Urinary bladder (tissue), 3 donors: ENCODE measurements at regions not wholly inside any gene's neighbourhood (a gene's known extent, or its start where the extent isn't known, plus 50 kb on each side); places are given as distances from the start of the nearest gene placed in this dataset.
"Not testable (repeated sequence)": the region's sequence is repeated elsewhere in the genome, so short reads cannot be mapped to it uniquely, and the experiment has no call there.

Experiments
- DNase-seq: peaks from one replicate; pipeline ENCODE4 v3.0.0-alpha.2; 2015; ENCODE audit errors: extremely low spot score
- H3K27ac ChIP-seq: one replicate; pipeline ENCODE4 v1.5.1; 2013; ENCODE audit warnings: low read depth, mild to moderate bottlenecking, moderate library complexity
- H3K36me3 ChIP-seq: one replicate; pipeline ENCODE4 v1.6.1; 2013; ENCODE audit warnings: mild to moderate bottlenecking, moderate library complexity; ENCODE audit not compliant: insufficient read depth
- H3K4me1 ChIP-seq: one replicate; pipeline ENCODE4 v1.6.1; 2013; ENCODE audit warnings: mild to moderate bottlenecking, moderate library complexity; ENCODE audit not compliant: insufficient read depth
- H3K4me3 ChIP-seq: one replicate; pipeline ENCODE4 v1.5.1; 2013; ENCODE audit warnings: low read depth, low read length
- WGBS: extraction: QIAGEN DNeasy Blood & Tissue Kit; methylation state at CpG from one replicate; pipeline ENCODE4 v1.1.7; 2013; 5-methylcytosine and 5-hydroxymethylcytosine counted together
- donor health status: healthy with polysubstance abuse.
- donor health status: healthy.

- Histone ChIP-seq H3K4me3 (no peak overlapping the region), H3K36me3 (no peaks in the 10 kb centered on the region), H3K4me1 (no peaks in the 10 kb centered on the region), H3K27ac (no peak overlapping the region)
- 34% methylated on average over 7 of the region's 7 CpGs for WGBS
- DNase-seq: no peak
Measured at GRCh38 chr2:228956701-228957474, 314.2 kb downstream of the PID1 start.

- Histone ChIP-seq H3K4me3 (no peak overlapping the region), H3K27ac (no peak overlapping the region), H3K36me3 (no peaks in the 10 kb centered on the region), H3K4me1 (no peaks in the 10 kb centered on the region)
- no peak for DNase-seq
Measured at GRCh38 chr2:228949831-228950230, 321.3 kb downstream of the PID1 start.

- Histone ChIP-seq H3K36me3 (no peaks in the 10 kb centered on the region), H3K4me1 (no peaks in the 10 kb centered on the region), H3K27ac (no peak overlapping the region), H3K4me3 (no peak overlapping the region)
- no peak for DNase-seq
- WGBS: 36% methylated on average over 1 of the region's 1 CpG
Measured at GRCh38 chr2:228945710-228946109, 325.4 kb downstream of the PID1 start.

GRCh38 chr2:228942856-228943255, 328.2 kb downstream of the PID1 start:
- H3K36me3 ChIP-seq: no peaks in the 10 kb centered on the region
- no peaks in the 10 kb centered on the region for H3K4me1 ChIP-seq
- 91% methylated on average over 2 of the region's 2 CpGs for WGBS
- DNase-seq: no peak
- no peak overlapping the region for H3K27ac ChIP-seq
- H3K4me3 ChIP-seq: no peak overlapping the region

GRCh38 chr2:228938629-228939028, 332.5 kb downstream of the PID1 start:
- H3K4me3 ChIP-seq: no peak overlapping the region
- no peak for DNase-seq
- no peaks in the 10 kb centered on the region for H3K36me3 ChIP-seq
- WGBS: 39% methylated on average over 2 of the region's 2 CpGs
- H3K4me1 ChIP-seq: no peaks in the 10 kb centered on the region
- no peak overlapping the region for H3K27ac ChIP-seq

- H3K4me1 ChIP-seq: no peaks in the 10 kb centered on the region
- H3K27ac ChIP-seq: no peak overlapping the region
- no peak for DNase-seq
- H3K36me3 ChIP-seq: no peaks in the 10 kb centered on the region
- no peak overlapping the region for H3K4me3 ChIP-seq
- 61% methylated on average over 3 of the region's 3 CpGs for WGBS
Measured at GRCh38 chr2:228927028-228928010, 343.8 kb downstream of the PID1 start.

- H3K36me3 ChIP-seq: no peaks in the 10 kb centered on the region
- no peaks in the 10 kb centered on the region for H3K4me1 ChIP-seq
- 96% methylated on average over 4 of the region's 4 CpGs for WGBS
- H3K27ac ChIP-seq: no peak overlapping the region
- H3K4me3 ChIP-seq: no peak overlapping the region
- no peak for DNase-seq
Measured at GRCh38 chr2:228919808-228920207, 351.3 kb downstream of the PID1 start.

GRCh38 chr2:228917220-228917619, 353.9 kb downstream of the PID1 start:
- Histone ChIP-seq H3K27ac (no peak overlapping the region), H3K36me3 (no peaks in the 10 kb centered on the region), H3K4me1 (no peaks in the 10 kb centered on the region), H3K4me3 (no peak overlapping the region)
- WGBS: 26% methylated on average over 1 of the region's 1 CpG
- no peak for DNase-seq

GRCh38 chr2:228916416-228917090, 354.5 kb downstream of the PID1 start:
- no peak for DNase-seq

GRCh38 chr2:228913176-228913575, 357.9 kb downstream of the PID1 start:
- Histone ChIP-seq H3K36me3 (no peaks in the 10 kb centered on the region), H3K4me3 (no peak overlapping the region), H3K27ac (no peak overlapping the region), H3K4me1 (no peaks in the 10 kb centered on the region)
- 34% methylated on average over 3 of the region's 3 CpGs for WGBS
- DNase-seq: no peak

More at GRCh38 chr2:228916416-228917090, 354.5 kb downstream of the PID1 start:
- 34% methylated on average over 4 of the region's 4 CpGs for WGBS
- Histone ChIP-seq H3K27ac (no peak overlapping the region), H3K4me3 (no peak overlapping the region), H3K36me3 (no peaks in the 10 kb centered on the region), H3K4me1 (no peaks in the 10 kb centered on the region)

GRCh38 chr2:228910872-228911271, 360.2 kb downstream of the PID1 start:
- not testable (repeated sequence) for H3K36me3 ChIP-seq, H3K4me1 ChIP-seq, H3K27ac ChIP-seq, DNase-seq, H3K4me3 ChIP-seq
- WGBS: 95% methylated on average over 1 of the region's 1 CpG

GRCh38 chr2:228902176-228902575, 368.9 kb downstream of the PID1 start:
- Histone ChIP-seq H3K4me3 (no peak overlapping the region), H3K4me1 (no peaks in the 10 kb centered on the region), H3K36me3 (no peaks in the 10 kb centered on the region), H3K27ac (no peak overlapping the region)
- WGBS: 36% methylated on average over 3 of the region's 3 CpGs
- no peak for DNase-seq

- 83% methylated on average over 1 of the region's 1 CpG for WGBS
- Histone ChIP-seq H3K36me3 (no peaks in the 10 kb centered on the region), H3K4me1 (no peaks in the 10 kb centered on the region), H3K27ac (no peak overlapping the region), H3K4me3 (no peak overlapping the region)
- no peak for DNase-seq
Measured at GRCh38 chr2:228901531-228901930, 369.6 kb downstream of the PID1 start.
